SK-N-MC (cell line): ENCODE measurements at regions not wholly inside any gene's neighbourhood (a gene's known extent, or its start where the extent isn't known, plus 50 kb on each side); places are given as distances from the start of the nearest gene placed in this dataset.

Experiments
- EZH2 ChIP-seq: fragments of 200-600 bp; sonication (generic); IDR thresholded peaks from one replicate; pipeline ENCODE4 v1.6.1; 2017; ENCODE audit warnings: antibody characterized with exemption
- POLR2AphosphoS5 ChIP-seq: IDR thresholded peaks from 2 replicates; pipeline ENCODE4 v1.6.1; 2012; ENCODE audit warnings: mild to moderate bottlenecking, low read depth, low read length, borderline replicate concordance

DNA sequence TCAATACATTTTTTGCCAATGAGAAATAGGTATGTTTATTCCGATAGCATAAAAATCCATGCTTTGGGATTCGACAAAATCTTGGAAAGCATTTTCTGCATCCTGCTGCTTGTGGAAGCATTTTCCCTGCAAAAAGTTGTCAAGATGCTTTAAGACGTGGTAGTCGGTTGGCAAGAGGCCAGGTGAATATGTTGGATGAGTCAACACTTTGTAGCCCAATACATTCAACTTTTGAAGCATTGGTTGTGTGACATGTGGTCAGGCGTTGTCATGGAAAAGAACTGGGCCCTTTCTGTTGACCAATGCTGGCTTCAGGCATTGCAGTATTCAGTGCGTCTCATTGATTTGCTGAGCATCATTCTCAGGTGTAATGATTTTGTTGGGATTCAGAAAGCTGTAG is 764.5 kb downstream of the TRIB2 start:
- TF ChIP-seq EZH2: no peak
- no peak for TF ChIP-seq POLR2AphosphoS5
